HUES6 (cell line): ENCODE measurements at regions not wholly inside any gene's neighbourhood (a gene's known extent, or its start where the extent isn't known, plus 50 kb on each side); places are given as distances from the start of the nearest gene placed in this dataset.

Source experiments
- H3K27ac ChIP-seq: 2 replicates; pipeline ENCODE4 v1.7.0; 2013; ENCODE audit warnings: low read depth, mild to moderate bottlenecking, low read length, inconsistent platforms
- H3K27me3 ChIP-seq: 2 replicates; pipeline ENCODE4 v1.6.1; 2013; ENCODE audit warnings: low read length; ENCODE audit not compliant: control insufficient read depth, insufficient read depth
- H3K36me3 ChIP-seq: 2 replicates; pipeline ENCODE4 v1.6.1; 2013; ENCODE audit warnings: low read length; ENCODE audit not compliant: control insufficient read depth, insufficient read depth
- H3K4me1 ChIP-seq: 2 replicates; pipeline ENCODE4 v1.6.1; 2013; ENCODE audit warnings: low read length; ENCODE audit not compliant: control insufficient read depth, insufficient read depth
- H3K4me3 ChIP-seq: 2 replicates; pipeline ENCODE4 v1.5.1; 2013; ENCODE audit warnings: low read depth, low read length
- H3K9ac ChIP-seq: one replicate; pipeline ENCODE4 v1.6.1; 2013; ENCODE audit warnings: mild to moderate bottlenecking, low read length
- H3K9me3 ChIP-seq: 2 replicates; pipeline ENCODE4 v1.6.1; 2013; ENCODE audit warnings: low read depth, low read length; ENCODE audit not compliant: control insufficient read depth, insufficient read depth

GRCh38 chr11:13091373-13091772 is 82.3 kb downstream of the RASSF10 start:
- 0 out of 2 replicates have a peak, but pooled peaks cover 3% of the 10 kb centered on the region for H3K4me1 ChIP-seq
- H3K27ac ChIP-seq: no peak overlapping the region
- H3K9ac ChIP-seq: no peak overlapping the region
- no peaks in the 10 kb centered on the region for H3K27me3 ChIP-seq
- no peak overlapping the region for H3K4me3 ChIP-seq
- H3K9me3 ChIP-seq: peaks cover 12% of the 10 kb centered on the region; the same call in 1 of the 2 replicates
- no peaks in the 10 kb centered on the region for H3K36me3 ChIP-seq

- Histone ChIP-seq H3K27ac (no peak overlapping the region), H3K27me3 (no peaks in the 10 kb centered on the region), H3K9ac (no peak overlapping the region), H3K4me1 (0 out of 2 replicates have a peak, but pooled peaks cover 3% of the 10 kb centered on the region), H3K36me3 (no peaks in the 10 kb centered on the region), H3K9me3 (peaks cover 12% of the 10 kb centered on the region; the same call in 1 of the 2 replicates), H3K4me3 (no peak overlapping the region)
Observed at GRCh38 chr11:13091804-13092203, 82.7 kb downstream of the RASSF10 start.

GRCh38 chr11:13094930-13095687 is 86.0 kb downstream of the RASSF10 start:
- Histone ChIP-seq H3K4me1 (0 out of 2 replicates have a peak, but pooled peaks cover 3% of the 10 kb centered on the region), H3K9ac (no peak overlapping the region), H3K4me3 (no peak overlapping the region), H3K36me3 (no peaks in the 10 kb centered on the region), H3K9me3 (peaks cover 12% of the 10 kb centered on the region; the same call in 1 of the 2 replicates), H3K27me3 (no peaks in the 10 kb centered on the region), H3K27ac (no peak overlapping the region)

GRCh38 chr11:13098063-13098462 is 88.9 kb downstream of the RASSF10 start:
- Histone ChIP-seq H3K9me3 (no peaks in the 10 kb centered on the region; the same call in 1 of the 2 replicates), H3K4me3 (no peak overlapping the region), H3K27ac (no peak overlapping the region), H3K27me3 (no peaks in the 10 kb centered on the region), H3K4me1 (peaks cover 14% of the 10 kb centered on the region), H3K36me3 (no peaks in the 10 kb centered on the region), H3K9ac (no peak overlapping the region)

- H3K4me3 ChIP-seq: no peak overlapping the region
- H3K9ac ChIP-seq: no peak overlapping the region
- H3K27ac ChIP-seq: no peak overlapping the region
- no peaks in the 10 kb centered on the region for H3K9me3 ChIP-seq
- no peaks in the 10 kb centered on the region for H3K36me3 ChIP-seq
- H3K4me1 ChIP-seq: peaks cover 15% of the 10 kb centered on the region
- no peaks in the 10 kb centered on the region for H3K27me3 ChIP-seq
Observed at GRCh38 chr11:13098616-13099289, 89.6 kb downstream of the RASSF10 start.

- H3K9ac ChIP-seq: no peak overlapping the region
- no peak overlapping the region for H3K4me3 ChIP-seq
- no peaks in the 10 kb centered on the region for H3K36me3 ChIP-seq
- H3K27me3 ChIP-seq: no peaks in the 10 kb centered on the region
- H3K4me1 ChIP-seq: peaks cover 15% of the 10 kb centered on the region
- H3K9me3 ChIP-seq: no peaks in the 10 kb centered on the region
- H3K27ac ChIP-seq: no peak overlapping the region
Observed at GRCh38 chr11:13101644-13102512, 92.8 kb downstream of the RASSF10 start.

GRCh38 chr11:13102513-13102840 is 93.4 kb downstream of the RASSF10 start:
- Histone ChIP-seq H3K4me3 (no peak overlapping the region), H3K9me3 (no peaks in the 10 kb centered on the region), H3K27ac (no peak overlapping the region), H3K27me3 (no peaks in the 10 kb centered on the region), H3K36me3 (no peaks in the 10 kb centered on the region), H3K9ac (no peak overlapping the region), H3K4me1 (peaks cover 15% of the 10 kb centered on the region)

- H3K27ac ChIP-seq: no peak overlapping the region
- no peaks in the 10 kb centered on the region for H3K36me3 ChIP-seq
- no peak overlapping the region for H3K9ac ChIP-seq
- H3K27me3 ChIP-seq: no peaks in the 10 kb centered on the region
- peaks cover 15% of the 10 kb centered on the region for H3K4me1 ChIP-seq
- H3K9me3 ChIP-seq: no peaks in the 10 kb centered on the region
- no peak overlapping the region for H3K4me3 ChIP-seq
Observed at GRCh38 chr11:13102865-13103539, 93.9 kb downstream of the RASSF10 start.

- H3K4me3 ChIP-seq: no peak overlapping the region
- H3K9ac ChIP-seq: no peak overlapping the region
- H3K27ac ChIP-seq: no peak overlapping the region
- H3K27me3 ChIP-seq: no peaks in the 10 kb centered on the region
- peaks cover 15% of the 10 kb centered on the region for H3K4me1 ChIP-seq
- H3K36me3 ChIP-seq: no peaks in the 10 kb centered on the region
- H3K9me3 ChIP-seq: no peaks in the 10 kb centered on the region
Observed at GRCh38 chr11:13103962-13104554, 94.9 kb downstream of the RASSF10 start.

GRCh38 chr11:13104619-13105236 is 95.6 kb downstream of the RASSF10 start:
- Histone ChIP-seq H3K9me3 (no peaks in the 10 kb centered on the region), H3K9ac (no peak overlapping the region), H3K4me3 (no peak overlapping the region), H3K27ac (no peak overlapping the region), H3K36me3 (no peaks in the 10 kb centered on the region), H3K4me1 (peaks cover 15% of the 10 kb centered on the region), H3K27me3 (no peaks in the 10 kb centered on the region)
